ENCODE measurements at regions not wholly inside any gene's neighbourhood (a gene's known extent, or its start where the extent isn't known, plus 50 kb on each side); places are given as distances from the start of the nearest gene placed in this dataset.

- in situ Hi-C loops (cut with MboI; ENCODE audit: low pct_unique_long_range_greater_than_20kb, low sequenced_read_pairs): loop anchor here (25.0 kb wide), 1 partner anchor 406 kb away; the partner anchor contains the start of gene MN1
- peak; percentile 45 for DNase-seq
Observed at GRCh38 chr22:27405672-27406388, 395.7 kb downstream of the MN1 start.

DNA sequence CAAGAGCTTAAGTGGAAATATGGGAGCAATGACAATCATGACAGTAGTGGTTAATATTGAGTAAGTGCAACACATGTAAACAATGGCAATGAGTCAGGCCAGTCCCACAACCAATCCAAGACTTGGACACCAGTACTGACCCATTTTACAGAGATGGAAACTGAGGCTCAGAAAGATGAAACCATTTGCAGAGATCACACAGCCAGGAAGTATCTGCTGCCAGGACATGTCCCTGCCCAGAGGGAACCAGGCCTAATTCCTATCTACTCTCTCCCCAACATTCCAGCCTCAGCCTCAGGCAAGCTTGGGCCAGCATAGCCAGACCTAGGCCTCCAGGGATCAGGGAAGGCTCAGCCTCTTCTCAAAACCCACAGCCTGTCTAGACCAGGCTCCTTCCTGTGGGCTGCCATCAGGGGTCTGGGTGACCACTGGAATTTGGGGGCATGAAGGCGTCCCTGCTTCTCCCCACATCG lies 395.1 kb downstream of the MN1 start:
- no peak for DNase-seq
- in situ Hi-C loops (cut with MboI; ENCODE audit: low pct_unique_long_range_greater_than_20kb, low sequenced_read_pairs): loop anchor here (25.0 kb wide), 1 partner anchor 406 kb away; the partner anchor contains the start of gene MN1

GRCh38 chr22:27407369-27407985 lies 394.1 kb downstream of the MN1 start:
- in situ Hi-C loops (cut with MboI; ENCODE audit: low pct_unique_long_range_greater_than_20kb, low sequenced_read_pairs): loop anchor here (25.0 kb wide), 1 partner anchor 405 kb away; the partner anchor contains the start of gene MN1
- DNase-seq: no peak

GRCh38 chr22:27408068-27408467 lies 393.5 kb downstream of the MN1 start:
- in situ Hi-C loops (cut with MboI; ENCODE audit: low pct_unique_long_range_greater_than_20kb, low sequenced_read_pairs): loop anchor here (25.0 kb wide), 1 partner anchor 404 kb away; the partner anchor contains the start of gene MN1
- DNase-seq: no peak

- DNase-seq: no peak
- in situ Hi-C loops (cut with MboI; ENCODE audit: low pct_unique_long_range_greater_than_20kb, low sequenced_read_pairs): loop anchor here (25.0 kb wide), 1 partner anchor 403 kb away; the partner anchor contains the start of gene MN1
Observed at GRCh38 chr22:27409299-27409698, 392.3 kb downstream of the MN1 start.

- in situ Hi-C loops (cut with MboI; ENCODE audit: low pct_unique_long_range_greater_than_20kb, low sequenced_read_pairs): loop anchor here (25.0 kb wide), 1 partner anchor 399 kb away; the partner anchor contains the start of gene MN1
- DNase-seq: no peak
Observed at GRCh38 chr22:27412866-27413445, 388.6 kb downstream of the MN1 start.

DNA sequence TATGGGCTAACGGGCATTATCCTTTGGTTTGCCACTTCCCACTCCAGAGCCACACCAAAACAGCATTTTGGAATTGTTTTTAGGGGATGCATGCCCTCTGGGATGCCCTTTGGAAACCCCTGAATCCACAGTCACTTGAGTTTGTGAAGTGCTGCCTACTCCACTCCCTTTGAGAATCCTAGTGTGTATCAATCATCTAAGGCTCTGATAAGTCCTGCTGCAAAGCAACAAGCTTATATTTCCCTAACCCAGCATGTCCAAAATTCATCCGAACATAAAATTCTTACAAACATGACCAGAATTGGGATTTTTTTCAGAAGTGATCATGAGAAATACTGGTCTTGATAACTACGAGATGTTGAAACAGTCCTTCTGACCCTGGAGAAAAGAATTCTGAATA lies 387.9 kb downstream of the MN1 start:
- no peak for DNase-seq
- in situ Hi-C loops (cut with MboI; ENCODE audit: low pct_unique_long_range_greater_than_20kb, low sequenced_read_pairs): loop anchor here (25.0 kb wide), 1 partner anchor 399 kb away; the partner anchor contains the start of gene MN1

- DNase-seq: peak; percentile 1
Observed at GRCh38 chr22:27416511-27417420, 384.8 kb downstream of the MN1 start.

GRCh38 chr22:27417421-27417814 lies 384.1 kb downstream of the MN1 start:
- in situ Hi-C loops (cut with MboI; ENCODE audit: low pct_unique_long_range_greater_than_20kb, low sequenced_read_pairs): loop anchor here (25.0 kb wide), 1 partner anchor 395 kb away; the partner anchor contains the start of gene MN1
- no peak for DNase-seq

More at GRCh38 chr22:27416511-27417420, 384.8 kb downstream of the MN1 start:
- in situ Hi-C loops (cut with MboI; ENCODE audit: low pct_unique_long_range_greater_than_20kb, low sequenced_read_pairs): loop anchor here (25.0 kb wide), 1 partner anchor 396 kb away; the partner anchor contains the start of gene MN1

DNA sequence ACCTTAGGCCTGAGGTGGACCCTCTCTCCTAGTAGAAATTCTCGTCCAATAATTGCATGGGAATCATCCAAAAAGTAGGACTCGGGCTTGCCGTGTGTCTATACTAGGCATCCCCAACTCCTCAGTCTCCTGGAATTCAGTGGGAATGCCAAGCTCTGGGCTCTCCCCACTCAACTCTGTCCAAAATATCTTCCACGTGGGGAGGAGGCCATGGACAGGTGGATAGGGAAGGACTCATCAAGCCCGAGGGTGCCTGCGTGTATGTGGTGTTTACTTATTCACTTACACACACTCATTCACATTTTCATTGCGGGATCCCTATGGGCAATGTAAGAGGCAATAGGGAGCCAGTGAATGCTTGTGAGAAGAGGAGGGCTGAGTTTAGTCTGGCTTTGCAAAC lies 383.3 kb downstream of the MN1 start:
- in situ Hi-C loops (cut with MboI; ENCODE audit: low pct_unique_long_range_greater_than_20kb, low sequenced_read_pairs): loop anchor here (25.0 kb wide), 1 partner anchor 394 kb away; the partner anchor contains the start of gene MN1
- DNase-seq: no peak

DNA sequence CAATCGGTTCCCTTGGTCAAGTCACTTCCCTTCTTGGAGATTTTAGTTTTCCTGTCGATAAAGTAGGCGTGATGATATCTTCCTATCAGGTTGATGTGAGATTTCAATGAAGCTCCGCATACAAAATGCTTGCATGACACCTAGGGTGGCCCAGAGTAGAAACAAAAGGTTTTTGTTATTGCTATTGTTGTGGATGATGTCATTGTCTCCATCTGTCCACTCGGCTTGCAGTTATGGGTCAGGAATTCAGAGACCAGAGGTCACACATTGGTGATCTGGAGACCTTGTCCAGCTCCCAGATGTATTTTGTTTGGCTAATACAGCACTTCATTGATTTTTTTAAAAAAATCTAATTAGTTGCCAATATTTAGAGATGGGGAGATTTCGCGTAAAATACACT lies 382.1 kb downstream of the MN1 start:
- DNase-seq: no peak
- in situ Hi-C loops (cut with MboI; ENCODE audit: low pct_unique_long_range_greater_than_20kb, low sequenced_read_pairs): loop anchor here (25.0 kb wide), 1 partner anchor 393 kb away; the partner anchor contains the start of gene MN1

DNA sequence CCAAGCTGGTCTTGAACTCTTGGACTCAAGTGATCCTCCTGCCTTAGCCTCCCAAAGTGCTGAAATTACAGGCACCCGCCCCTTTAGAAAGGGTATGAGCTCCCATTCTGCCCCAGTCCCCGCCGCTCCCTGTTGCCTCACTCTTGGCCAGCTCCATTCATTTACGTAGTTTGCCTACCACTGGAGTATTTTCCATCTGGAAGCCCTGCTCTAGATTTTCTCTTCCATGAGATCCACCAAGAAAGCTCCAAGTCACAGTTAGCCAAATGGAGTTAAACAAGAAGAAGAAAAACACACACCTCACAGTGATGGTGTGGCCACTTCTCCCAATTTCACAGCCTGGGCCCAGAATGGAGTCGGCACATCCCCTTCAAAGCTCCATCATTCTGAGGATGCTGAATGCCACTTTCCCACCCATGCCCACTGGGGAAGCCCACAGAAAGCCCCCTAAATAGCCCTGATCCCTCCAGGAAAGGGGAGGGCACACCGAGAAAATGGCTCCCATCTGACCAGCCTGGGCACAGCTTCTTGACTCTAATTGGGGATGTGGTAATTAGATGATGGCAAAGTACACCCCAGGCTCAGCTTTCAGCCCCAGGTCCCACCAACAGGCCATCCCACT lies 381.2 kb downstream of the MN1 start:
- in situ Hi-C loops (cut with MboI; ENCODE audit: low pct_unique_long_range_greater_than_20kb, low sequenced_read_pairs): loop anchor here (25.0 kb wide), 1 partner anchor 392 kb away; the partner anchor contains the start of gene MN1
- DNase-seq: no peak

DNA sequence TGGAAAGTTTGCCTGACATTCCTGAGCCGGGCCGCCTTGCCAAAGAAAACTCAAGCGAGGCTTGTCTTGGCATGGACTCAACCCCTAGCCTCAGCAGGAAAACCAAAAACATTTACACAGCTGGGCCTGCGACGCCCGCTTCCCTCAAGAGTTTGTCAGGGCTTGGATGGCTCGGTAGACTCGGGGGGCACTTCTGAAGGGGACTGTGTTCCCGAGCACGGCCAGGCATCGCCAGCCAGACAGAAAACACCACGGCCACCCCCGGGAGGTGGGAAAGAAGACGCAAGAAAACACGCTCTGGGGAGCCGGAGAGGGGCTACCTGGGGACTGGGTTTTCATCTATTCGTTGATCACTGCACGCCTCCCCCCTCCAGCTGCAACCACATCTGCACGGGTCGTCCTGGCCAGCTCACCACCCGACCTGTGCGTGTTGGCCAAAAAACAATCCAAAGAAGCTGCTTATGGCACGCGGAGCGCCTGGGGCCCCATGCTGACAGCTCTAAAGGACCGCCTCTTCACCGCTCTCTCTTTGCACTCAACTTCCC lies 380.7 kb downstream of the MN1 start:
- DNase-seq: no peak
- in situ Hi-C loops (cut with MboI; ENCODE audit: low pct_unique_long_range_greater_than_20kb, low sequenced_read_pairs): loop anchor here (25.0 kb wide), 1 partner anchor 391 kb away; the partner anchor contains the start of gene MN1

DNA sequence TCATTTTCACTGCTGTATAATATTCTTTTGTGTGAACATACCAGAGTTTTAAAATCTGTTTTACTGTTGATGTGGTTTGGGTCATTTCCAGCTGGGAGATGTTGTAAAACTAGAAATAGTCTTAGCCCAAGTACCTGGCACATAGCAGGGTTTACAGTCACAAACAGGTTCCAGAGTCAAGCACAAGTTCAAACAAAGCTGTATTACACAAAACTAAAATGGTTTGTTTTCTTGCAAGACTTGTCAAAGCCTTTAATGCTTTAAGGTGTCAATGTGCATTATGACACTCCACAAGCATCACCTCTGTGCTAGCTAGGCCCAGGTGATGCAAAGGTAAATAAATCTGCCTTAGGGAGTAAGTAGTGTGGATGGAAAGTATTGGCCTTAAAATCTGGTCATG lies 379.1 kb downstream of the MN1 start:
- in situ Hi-C loops (cut with MboI; ENCODE audit: low pct_unique_long_range_greater_than_20kb, low sequenced_read_pairs): loop anchor here (25.0 kb wide), 1 partner anchor 390 kb away; the partner anchor contains the start of gene MN1
- no peak for DNase-seq

DNA sequence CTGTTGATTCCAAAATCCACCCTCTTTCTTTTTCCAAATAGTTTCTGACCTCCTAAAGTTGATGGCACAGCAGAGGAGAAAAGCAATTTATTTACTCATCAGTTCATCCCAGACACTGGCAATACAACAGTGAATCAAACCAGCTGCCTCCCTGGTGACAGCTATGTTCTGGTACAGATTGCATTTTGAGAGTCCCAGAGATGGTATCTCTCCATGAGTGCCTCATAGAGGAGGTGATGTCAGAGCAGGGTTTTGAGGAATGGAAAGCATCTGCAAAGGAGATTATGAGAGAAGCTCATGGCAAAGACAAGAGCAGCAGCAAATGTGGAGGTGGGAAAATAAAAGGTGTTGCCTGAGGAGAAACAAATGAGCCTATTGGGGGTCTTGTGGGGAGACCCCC lies 377.2 kb downstream of the MN1 start:
- no peak for DNase-seq
- in situ Hi-C loops (cut with MboI; ENCODE audit: low pct_unique_long_range_greater_than_20kb, low sequenced_read_pairs): loop anchor here (25.0 kb wide), 1 partner anchor 388 kb away; the partner anchor contains the start of gene MN1

- no peak for DNase-seq
Observed at GRCh38 chr22:27429476-27429875, 372.1 kb downstream of the MN1 start.

GRCh38 chr22:27431081-27431480 lies 370.5 kb downstream of the MN1 start:
- DNase-seq: no peak
- in situ Hi-C loops (cut with MboI; ENCODE audit: low pct_unique_long_range_greater_than_20kb, low sequenced_read_pairs): no loop called here

More at GRCh38 chr22:27429476-27429875, 372.1 kb downstream of the MN1 start:
- in situ Hi-C loops (cut with MboI; ENCODE audit: low pct_unique_long_range_greater_than_20kb, low sequenced_read_pairs): no loop called here
